ENCODE measurements at regions not wholly inside any gene's neighbourhood (a gene's known extent, or its start where the extent isn't known, plus 50 kb on each side); places are given as distances from the start of the nearest gene placed in this dataset.
"Not testable (repeated sequence)": the region's sequence is repeated elsewhere in the genome, so short reads cannot be mapped to it uniquely, and the experiment has no call there.

- no peak for DNase-seq (ENCODE audit: low read depth in 2 of 2)
Measured at GRCh38 chr17:70521821-70522256, 352.5 kb downstream of the KCNJ2 start.

- DNase-seq (ENCODE audit: low read depth in 2 of 2): no peak
Measured at GRCh38 chr17:70523426-70523825, 354.1 kb downstream of the KCNJ2 start.

GRCh38 chr17:70525035-70525434 is 355.7 kb downstream of the KCNJ2 start:
- DNase-seq (ENCODE audit: low read depth in 2 of 2): not testable (repeated sequence)

- no peak for DNase-seq (ENCODE audit: low read depth in 2 of 2)
Measured at GRCh38 chr17:70525961-70526360, 356.6 kb downstream of the KCNJ2 start.

DNA sequence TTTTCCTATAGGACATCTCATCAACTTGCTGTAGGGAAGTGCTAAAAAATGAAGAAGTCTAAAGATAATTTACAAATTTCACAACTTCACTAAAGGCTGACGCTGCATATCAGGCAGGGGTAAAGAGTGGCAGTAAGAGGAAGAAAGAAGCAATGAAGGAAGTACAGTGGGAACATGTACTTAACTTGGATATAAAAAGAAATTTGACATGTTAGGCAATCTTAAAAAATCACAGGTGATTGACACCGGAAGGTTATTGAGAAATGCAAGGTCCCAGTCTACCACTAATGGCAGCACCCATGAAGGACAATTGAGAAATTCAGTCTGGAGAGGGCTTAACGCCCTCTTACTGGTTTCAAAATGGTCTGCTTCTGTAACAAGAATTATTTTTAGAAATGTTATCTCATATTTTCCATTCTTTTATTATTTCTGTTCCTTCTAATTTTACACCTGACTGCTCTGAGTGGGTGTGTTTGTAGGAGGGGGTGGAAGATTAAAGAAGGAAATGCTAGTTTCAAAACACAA is 358.1 kb downstream of the KCNJ2 start:
- DNase-seq (ENCODE audit: low read depth in 2 of 2): no peak

GRCh38 chr17:70533427-70533826 is 364.1 kb downstream of the KCNJ2 start:
- no peak for DNase-seq (ENCODE audit: low read depth in 2 of 2)

DNA sequence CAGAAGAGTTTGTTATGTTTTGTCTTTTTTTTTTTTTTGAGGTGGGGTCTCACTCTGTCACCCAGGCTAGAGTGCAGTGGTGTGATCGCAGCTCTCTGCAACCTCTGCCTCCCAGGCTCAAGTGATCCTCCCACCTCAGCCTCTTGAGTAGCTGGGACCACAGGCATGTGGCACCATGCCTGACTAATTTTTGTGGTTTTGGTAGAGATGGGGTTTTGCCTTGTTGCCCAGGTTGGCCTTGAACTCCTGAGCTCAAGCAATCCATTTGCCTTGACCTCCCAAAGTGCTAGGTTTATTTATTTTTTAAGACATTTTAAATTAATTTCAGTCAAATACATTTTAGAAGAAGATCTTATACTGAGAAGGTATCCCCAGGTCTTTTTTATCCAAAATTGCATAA is 366.7 kb downstream of the KCNJ2 start:
- DNase-seq (ENCODE audit: low read depth in 2 of 2): no peak

- no peak for DNase-seq (ENCODE audit: low read depth in 2 of 2)
Measured at GRCh38 chr17:70539132-70539924, 370.0 kb downstream of the KCNJ2 start.

DNA sequence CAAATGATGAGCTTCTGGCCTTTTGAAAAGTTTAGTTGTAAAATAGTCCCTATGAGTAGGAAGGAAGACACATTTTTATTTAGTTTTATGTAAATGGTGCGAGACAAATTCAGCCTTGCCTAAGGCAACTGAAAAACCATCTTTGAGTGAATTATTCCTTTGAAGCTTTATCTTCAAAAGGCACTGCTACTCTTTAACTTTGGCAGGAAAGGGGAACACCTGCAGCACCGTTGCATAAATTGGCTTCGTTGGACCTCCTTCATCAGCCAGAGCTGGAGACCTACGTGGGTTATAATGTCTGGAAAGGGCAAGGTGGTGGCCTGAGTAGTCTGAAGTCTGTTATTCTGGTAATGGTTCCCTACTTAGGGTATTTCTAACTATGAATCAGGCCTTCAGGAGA is 373.5 kb downstream of the KCNJ2 start:
- no peak for DNase-seq (ENCODE audit: low read depth in 2 of 2)

DNA sequence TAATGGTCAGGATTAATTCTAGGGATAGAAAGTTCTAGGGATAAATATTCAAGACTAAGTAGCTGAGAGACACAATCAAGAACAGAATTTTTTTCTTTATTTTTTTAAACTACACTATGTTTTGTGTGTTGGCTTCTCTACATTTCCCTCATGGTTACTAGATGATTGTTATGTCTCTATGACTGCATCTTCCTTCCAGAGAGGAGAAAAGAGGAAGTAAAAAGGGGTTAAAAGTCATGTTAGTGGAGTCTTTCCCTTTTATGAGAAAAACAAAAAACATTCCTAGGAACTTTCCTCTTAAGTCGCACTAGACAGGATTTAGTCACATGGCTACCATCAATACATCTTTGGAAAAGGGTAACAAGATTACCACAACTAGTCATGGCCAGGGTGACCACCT is 375.0 kb downstream of the KCNJ2 start:
- DNase-seq (ENCODE audit: low read depth in 2 of 2): no peak

GRCh38 chr17:70552230-70552981 is 383.1 kb downstream of the KCNJ2 start:
- DNase-seq (ENCODE audit: low read depth in 2 of 2): no peak

- DNase-seq (ENCODE audit: low read depth in 2 of 2): no peak
Measured at GRCh38 chr17:70552982-70553334, 383.6 kb downstream of the KCNJ2 start.

- DNase-seq (ENCODE audit: low read depth in 2 of 2): no peak
Measured at GRCh38 chr17:70555723-70556122, 386.4 kb downstream of the KCNJ2 start.

DNA sequence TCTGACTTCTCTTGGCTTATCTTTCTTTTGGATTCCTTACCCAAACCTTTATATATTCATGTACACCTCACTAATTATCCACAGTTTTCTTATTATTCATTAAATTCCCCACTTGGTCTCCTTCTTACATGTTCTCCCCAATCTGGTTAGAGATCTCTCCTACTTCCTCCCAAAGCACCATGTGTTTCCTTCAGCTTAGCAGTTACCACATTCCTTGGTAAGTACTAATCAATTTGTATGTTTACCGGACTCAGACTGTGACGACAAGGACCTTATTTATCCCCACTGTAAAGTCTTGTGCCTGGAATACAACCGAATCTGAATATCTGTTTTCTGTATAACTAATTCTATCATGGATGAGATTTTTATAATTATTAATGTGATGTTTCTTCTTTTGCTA is 389.5 kb downstream of the KCNJ2 start:
- no peak for DNase-seq (ENCODE audit: low read depth in 2 of 2)

GRCh38 chr17:70560471-70560870 is 391.1 kb downstream of the KCNJ2 start:
- no peak for DNase-seq (ENCODE audit: low read depth in 2 of 2)

DNA sequence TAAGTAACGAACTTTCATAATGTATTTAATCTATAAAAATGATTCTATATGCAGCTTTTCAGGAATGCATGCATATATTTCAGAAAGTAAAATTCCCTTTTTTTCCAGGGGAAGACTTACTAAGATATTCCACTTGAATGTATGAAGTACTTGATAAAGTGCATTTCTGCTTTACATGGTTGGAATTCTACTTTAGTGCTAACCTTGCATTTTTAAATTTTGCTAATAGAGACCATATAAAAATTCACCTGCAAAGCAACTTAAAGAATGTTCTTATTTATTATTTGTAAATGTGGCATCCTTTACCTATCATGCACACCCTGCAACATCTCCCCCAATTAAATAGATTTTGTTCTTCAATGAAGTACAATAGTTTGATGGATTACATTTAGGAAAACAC is 392.8 kb downstream of the KCNJ2 start:
- no peak for DNase-seq (ENCODE audit: low read depth in 2 of 2)

DNA sequence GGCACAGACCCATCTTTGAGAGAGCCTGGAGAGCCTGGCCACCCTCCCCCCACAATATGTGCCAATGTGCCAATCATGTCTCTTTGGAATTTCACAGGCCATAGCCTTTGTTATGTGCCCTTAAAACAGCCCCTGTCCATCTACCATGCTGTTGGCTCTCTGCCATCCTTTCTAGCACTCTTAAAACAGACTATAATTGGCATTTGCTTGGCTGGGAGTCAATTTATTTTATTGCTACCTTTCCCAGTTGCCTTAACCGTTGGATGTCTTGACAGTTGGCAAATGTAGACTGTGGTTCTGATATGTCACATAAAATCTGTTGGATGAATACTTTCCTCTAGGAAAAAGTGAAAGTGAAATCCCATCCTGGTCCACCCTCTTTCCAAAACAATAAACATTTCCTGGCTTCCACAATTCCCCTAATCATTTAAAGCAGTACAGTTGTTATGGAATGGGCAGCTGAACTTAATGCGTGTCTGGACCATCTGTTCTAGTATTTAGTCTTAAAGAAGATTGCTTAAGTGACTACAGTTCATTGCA is 394.0 kb downstream of the KCNJ2 start:
- no peak for DNase-seq (ENCODE audit: low read depth in 2 of 2)

DNA sequence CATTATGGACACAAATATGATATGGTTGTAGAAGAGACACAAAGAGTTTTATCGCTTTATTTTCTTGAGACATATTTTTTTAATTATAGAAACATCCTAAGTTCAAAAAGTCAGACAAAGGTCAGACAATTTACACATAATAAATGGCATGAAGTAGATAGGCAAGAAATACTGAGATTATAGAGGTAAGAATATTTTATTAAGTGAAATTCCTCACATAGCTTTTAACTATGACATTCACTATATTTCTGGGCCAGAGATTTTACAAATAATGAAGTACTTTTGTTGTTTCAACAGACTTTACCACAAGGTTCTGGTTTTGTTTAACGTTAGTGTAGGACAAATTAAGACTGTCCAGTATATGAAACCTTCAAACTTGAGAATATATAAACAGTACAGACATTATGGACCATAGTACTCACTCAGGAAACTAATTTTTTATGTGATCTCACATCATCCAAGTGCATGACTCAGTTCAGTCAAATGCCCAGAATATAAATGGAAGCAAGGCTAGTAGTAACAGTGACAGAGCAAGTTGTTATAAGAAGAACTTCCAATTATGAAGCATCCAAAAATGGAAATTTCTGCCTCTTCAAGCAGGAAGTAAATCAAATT is 394.8 kb downstream of the KCNJ2 start:
- DNase-seq (ENCODE audit: low read depth in 2 of 2): no peak

DNA sequence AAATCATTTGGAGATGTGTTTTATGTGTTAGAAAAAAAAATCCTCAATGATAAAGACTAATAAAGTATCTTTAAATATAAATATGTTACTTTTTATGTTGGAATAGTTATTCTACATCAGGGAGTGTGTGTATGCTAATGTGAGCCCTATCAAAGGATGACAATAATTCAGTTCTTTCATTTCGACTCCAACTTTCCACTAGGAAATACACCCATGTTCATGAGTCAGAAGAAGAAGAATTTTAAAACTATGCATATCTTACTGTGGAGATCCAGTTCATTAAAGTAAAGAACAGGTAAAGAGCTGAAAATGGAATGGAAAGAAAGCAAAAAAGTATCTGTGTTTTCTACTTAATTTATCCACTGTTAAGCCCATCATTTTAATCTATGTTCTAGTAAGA is 399.8 kb downstream of the KCNJ2 start:
- DNase-seq (ENCODE audit: low read depth in 2 of 2): no peak

- DNase-seq (ENCODE audit: low read depth in 2 of 2): no peak
Measured at GRCh38 chr17:70577456-70577855, 408.1 kb downstream of the KCNJ2 start.

GRCh38 chr17:70581459-70581858 is 412.1 kb downstream of the KCNJ2 start:
- no peak for DNase-seq (ENCODE audit: low read depth in 2 of 2)

GRCh38 chr17:70582777-70583176 is 413.4 kb downstream of the KCNJ2 start:
- no peak for DNase-seq (ENCODE audit: low read depth in 2 of 2)

All from stimulated activated CD8-positive, alpha-beta memory T cell treated with anti-CD3 and anti-CD28 coated beads, Interleukin-2, amount 100 ng/mL, for 1 hour (primary cell).